H54 (cell line): ENCODE measurements at regions not wholly inside any gene's neighbourhood (a gene's known extent, or its start where the extent isn't known, plus 50 kb on each side); places are given as distances from the start of the nearest gene placed in this dataset.

ENCODE experiments used
- DNase-seq: peaks from one replicate; pipeline ENCODE4 v3.0.0; 2011; ENCODE audit warnings: low spot score, mixed read lengths; ENCODE audit not compliant: insufficient read length
- FAIRE-seq: peaks from 3 replicates; lab custom pipeline; 2011; peaks lifted over from hg19 to GRCh38; lab: Jason Lieb, UNC
- POLR2A ChIP-seq: IDR thresholded peaks from 2 replicates; pipeline ENCODE4 v1.6.1; 2011; ENCODE audit warnings: low read depth, mild to moderate bottlenecking, low read length

- no peak for FAIRE-seq
- no peak for DNase-seq
- no peak for TF ChIP-seq POLR2A
These were observed 68.9 kb upstream of the CLDN14 start for GRCh38 chr21:36548866-36549265.

GRCh38 chr21:36549470-36549869 is 69.5 kb upstream of the CLDN14 start:
- FAIRE-seq (no peak), DNase-seq (no peak)
- no peak for TF ChIP-seq POLR2A

GRCh38 chr21:36550761-36551160 is 70.8 kb upstream of the CLDN14 start:
- no peak for FAIRE-seq
- no peak for TF ChIP-seq POLR2A
- no peak for DNase-seq

GRCh38 chr21:36551321-36551720 is 71.4 kb upstream of the CLDN14 start:
- no peak for DNase-seq
- no peak for FAIRE-seq
- TF ChIP-seq POLR2A = no peak

DNA sequence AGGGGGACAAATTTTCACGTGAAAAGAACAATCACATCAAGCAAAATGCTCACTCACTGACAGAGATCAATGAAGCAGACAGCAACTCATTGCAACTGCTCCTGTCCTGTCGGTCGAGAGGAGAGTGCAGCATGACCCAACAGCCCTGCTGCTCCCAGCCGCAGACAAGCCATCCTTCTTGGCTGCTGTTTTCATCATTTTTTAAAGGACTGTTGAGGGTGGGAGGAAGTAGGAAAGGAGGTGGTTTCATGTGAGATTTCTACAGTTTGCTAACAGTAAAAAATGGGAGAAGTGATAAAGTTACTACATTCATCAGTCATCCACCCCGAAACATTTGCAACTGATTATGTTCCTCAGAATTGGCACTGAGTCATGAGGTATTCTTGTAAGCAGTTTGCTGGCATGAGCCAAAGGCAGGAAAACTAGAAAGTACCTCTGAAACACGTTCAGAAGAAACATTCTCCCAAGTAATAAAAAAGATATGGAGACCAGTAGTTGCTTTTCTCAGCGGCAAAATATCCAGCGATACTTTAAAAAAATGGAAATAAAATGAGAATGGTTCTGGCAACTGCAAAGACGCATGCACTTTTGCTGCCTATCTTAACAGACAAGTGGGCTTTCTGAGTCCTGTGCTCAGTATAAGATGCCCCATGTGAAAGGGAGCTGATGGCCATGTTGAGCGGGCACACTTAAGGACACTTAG is 72.0 kb upstream of the CLDN14 start:
- TF ChIP-seq POLR2A = no peak
- FAIRE-seq = no peak
- DNase-seq = no peak

DNA sequence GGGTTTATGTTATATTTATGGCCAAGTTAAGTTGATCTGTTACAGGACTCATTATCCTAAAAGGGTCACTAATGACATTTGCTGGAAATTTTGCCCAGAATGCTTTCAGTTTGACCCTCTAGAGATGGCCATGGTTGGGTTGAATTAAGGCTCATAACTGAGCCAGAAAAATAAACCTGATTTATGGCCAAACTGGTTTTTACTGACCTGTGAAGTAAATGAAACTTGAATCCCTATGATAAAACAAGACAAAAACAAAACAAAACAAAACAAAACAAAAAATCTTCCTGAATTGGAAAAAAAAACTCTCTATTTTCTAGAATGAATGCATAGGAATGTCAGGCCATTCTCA is 72.5 kb upstream of the CLDN14 start:
- TF ChIP-seq POLR2A = no peak
- DNase-seq = no peak
- no peak for FAIRE-seq

DNA sequence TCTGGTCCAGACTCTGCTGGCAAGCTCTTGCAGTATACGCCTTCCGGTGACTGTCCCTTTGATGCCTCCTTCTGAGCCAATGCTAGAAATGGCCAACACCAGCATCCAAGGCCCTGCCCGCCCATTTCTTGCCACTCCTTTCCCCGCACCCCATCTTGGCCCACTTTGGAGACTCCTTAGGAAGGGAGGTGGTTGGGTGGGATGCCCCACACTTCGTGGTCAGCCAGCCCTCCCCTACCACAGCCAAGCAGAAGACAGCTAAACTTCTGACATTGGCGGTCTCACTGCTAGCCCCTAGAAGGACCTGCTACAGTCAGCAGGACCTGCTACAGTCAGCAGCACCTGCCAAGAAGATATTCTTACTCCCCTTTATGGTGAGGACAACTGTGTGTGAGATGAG is 73.5 kb upstream of the CLDN14 start:
- no peak for TF ChIP-seq POLR2A
- FAIRE-seq = no peak
- DNase-seq = no peak

DNA sequence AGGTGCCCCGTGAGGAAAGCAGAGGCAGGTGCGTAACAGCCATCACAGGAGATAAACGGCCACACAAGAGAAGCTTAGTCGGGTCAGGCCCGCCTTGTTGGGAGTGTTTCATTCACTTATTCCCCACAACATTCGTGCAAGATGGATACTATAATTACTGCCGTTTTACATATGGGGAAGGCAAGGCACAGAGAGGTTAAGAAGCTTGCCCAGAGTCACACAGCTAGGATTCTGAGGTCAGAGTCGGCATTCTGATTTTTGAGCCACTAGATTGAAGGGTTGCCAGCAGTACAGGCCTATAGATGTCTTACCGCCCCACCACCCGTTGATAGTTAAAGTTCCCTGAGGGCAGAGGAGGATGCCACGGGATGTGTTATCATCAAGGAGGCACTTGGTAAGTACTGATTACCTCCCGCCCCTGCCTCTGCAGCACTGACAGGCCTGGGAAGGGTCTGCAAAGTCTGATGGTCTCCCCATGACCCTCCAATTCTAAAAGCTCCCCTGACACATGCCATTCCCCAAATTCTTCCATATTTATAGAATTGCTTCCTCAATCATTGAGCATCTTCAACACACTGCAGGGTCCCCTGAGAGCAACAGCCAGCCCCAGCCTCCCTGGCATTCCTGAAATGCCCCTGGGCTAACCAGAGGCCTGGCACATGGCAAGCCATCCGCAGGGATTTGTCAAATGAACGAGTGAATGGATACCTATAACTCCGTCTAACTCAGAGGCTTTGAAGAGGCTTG is 74.7 kb upstream of the CLDN14 start:
- FAIRE-seq (no peak), DNase-seq (no peak)
- no peak for TF ChIP-seq POLR2A

GRCh38 chr21:36555199-36555800 is 75.4 kb upstream of the CLDN14 start:
- no peak for TF ChIP-seq POLR2A
- FAIRE-seq (no peak), DNase-seq (no peak)

GRCh38 chr21:36557316-36557715 is 77.4 kb upstream of the CLDN14 start:
- TF ChIP-seq POLR2A = no peak
- DNase-seq = no peak
- no peak for FAIRE-seq

DNA sequence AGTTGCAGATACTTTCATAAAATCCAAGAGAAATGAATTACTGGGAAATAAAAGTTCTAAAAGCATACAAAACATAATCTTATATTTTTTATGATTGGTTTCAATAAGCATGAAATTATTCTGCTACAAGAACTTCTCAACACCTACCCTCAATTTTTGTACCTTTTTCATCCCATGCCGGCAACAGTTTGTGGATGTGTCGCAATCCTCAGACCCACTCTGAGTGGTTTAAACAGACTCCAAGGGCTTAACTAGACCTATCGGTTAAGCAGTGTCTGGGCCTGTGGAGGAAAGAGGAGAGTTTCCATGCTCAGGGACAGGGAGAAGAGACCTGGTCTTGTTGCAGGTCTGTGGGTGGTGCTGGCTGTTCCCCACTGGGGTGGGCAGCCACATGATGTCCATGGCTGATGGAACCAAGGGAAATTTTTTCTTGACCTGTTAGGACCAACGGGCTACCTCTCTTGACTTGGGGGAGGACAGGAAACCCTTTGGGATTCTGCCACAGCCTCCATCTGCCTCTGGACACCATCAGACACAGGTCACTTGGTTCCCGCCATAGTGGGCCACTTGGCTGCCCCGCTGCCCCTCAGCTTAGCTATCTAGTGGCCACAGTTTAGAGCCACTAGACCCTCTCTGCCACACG is 81.1 kb upstream of the CLDN14 start:
- DNase-seq = no peak
- TF ChIP-seq POLR2A = no peak
- no peak for FAIRE-seq

DNA sequence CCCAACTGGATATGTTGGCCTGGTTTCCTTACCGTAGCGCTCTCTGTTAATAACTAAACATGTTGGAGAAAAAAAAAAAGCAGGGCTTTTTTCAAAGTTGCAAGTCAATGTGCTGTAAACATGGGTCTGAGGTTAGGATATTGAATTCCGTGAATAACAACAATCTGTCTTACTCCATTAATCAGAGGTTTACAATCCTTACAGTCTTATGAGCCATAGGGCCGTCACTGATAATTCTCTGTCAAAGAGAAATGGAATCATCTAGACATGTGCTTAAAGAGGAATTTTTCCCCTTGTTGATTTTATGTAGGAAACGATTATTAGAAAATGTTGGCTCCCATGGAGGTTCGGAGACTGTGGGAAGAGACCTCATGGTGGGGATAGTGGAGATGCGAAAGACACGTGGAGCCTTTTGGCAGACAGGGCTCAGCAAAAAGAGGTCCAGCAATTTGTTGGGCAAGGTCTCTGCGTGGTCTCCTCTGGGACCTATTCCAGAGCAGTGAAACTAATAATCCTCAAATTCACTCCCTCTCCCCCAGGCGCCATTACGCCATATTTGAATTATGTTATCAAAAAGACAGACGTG is 83.5 kb upstream of the CLDN14 start:
- no peak for DNase-seq
- no peak for TF ChIP-seq POLR2A
- no peak for FAIRE-seq

GRCh38 chr21:36564647-36565046 is 84.7 kb upstream of the CLDN14 start:
- DNase-seq (no peak), FAIRE-seq (no peak)
- no peak for TF ChIP-seq POLR2A

GRCh38 chr21:36565540-36565939 is 85.6 kb upstream of the CLDN14 start:
- DNase-seq (no peak), FAIRE-seq (no peak)
- TF ChIP-seq POLR2A = no peak

- DNase-seq = no peak
- no peak for FAIRE-seq
- TF ChIP-seq POLR2A = no peak
These were observed 86.7 kb upstream of the CLDN14 start for GRCh38 chr21:36566644-36567043.
